ENCODE measurements at regions not wholly inside any gene's neighbourhood (a gene's known extent, or its start where the extent isn't known, plus 50 kb on each side); places are given as distances from the start of the nearest gene placed in this dataset.

- dilution Hi-C loops (cut with HindIII; ENCODE audit: low sequenced_read_pairs, unreplicated experiment): no loop called here
- BruUV-seq (replicated peaks): no TSS peak
- TF ChIP-seq POLR2A (IDR thresholded peaks at IDR 0.05; ENCODE audit: low read depth, low read length): no peak
- TF ChIP-seq MAZ (IDR thresholded peaks at IDR 0.05; ENCODE audit: borderline replicate concordance, low read depth, low read length): no peak
- no peak for TF ChIP-seq RFX5 (IDR thresholded peaks at IDR 0.05; ENCODE audit: low read depth, low read length)
- TF ChIP-seq ELK1 (IDR thresholded peaks at IDR 0.05; ENCODE audit: borderline replicate concordance, low read depth, low read length): no peak
- no peak for TF ChIP-seq RCOR1 (IDR thresholded peaks at IDR 0.05; ENCODE audit: insufficient replicate concordance, low read length)
- no peak for TF ChIP-seq CEBPB (IDR thresholded peaks at IDR 0.05; ENCODE audit: low read depth, low read length)
- no peak for TF ChIP-seq FOS (IDR thresholded peaks at IDR 0.05; ENCODE audit: low read depth, low read length)
- no peak for TF ChIP-seq MXI1 (IDR thresholded peaks at IDR 0.05; ENCODE audit: borderline replicate concordance, low read depth, low read length)
- no peak for TF ChIP-seq MAFK (IDR thresholded peaks at IDR 0.05; ENCODE audit: low read depth, low read length)
- TF ChIP-seq NFE2L2 (IDR thresholded peaks at IDR 0.05; ENCODE audit: low read depth, low read length): no peak
- TF ChIP-seq RAD21 (IDR thresholded peaks at IDR 0.05; ENCODE audit: low read length): no peak
- TF ChIP-seq SMC3 (IDR thresholded peaks at IDR 0.05; ENCODE audit: low read depth, low read length): no peak
- no peak for TF ChIP-seq USF2 (IDR thresholded peaks at IDR 0.05; ENCODE audit: low read depth, low read length)
- no peak for TF ChIP-seq BHLHE40 (IDR thresholded peaks at IDR 0.05; ENCODE audit: low read depth, low read length)
- TF ChIP-seq CTCF (conservative IDR thresholded peaks at IDR 0.05; ENCODE audit: low read depth, low read length): no peak
- no peak for TF ChIP-seq CHD1 (IDR thresholded peaks at IDR 0.05; ENCODE audit: low read depth, low read length)
- no CpG with 5 or more reads among the region's 2 CpGs for WGBS, 2 experiments (ENCODE audit: extremely low coverage in 2 of 2, insufficient read length in 1 of 2)
- intact Hi-C loops (cut with micrococcal nuclease): no loop called here
- Histone ChIP-seq H2AK9ac (replicated peaks; ENCODE audit: low read depth, low read length, poor library complexity) (no peak overlapping the region), H3K9me3 (ENCODE audit: control insufficient read depth, insufficient read depth, low read length) (no peaks in the 10 kb centered on the region), H4K8ac (ENCODE audit: low read depth in 2 of 2, low read length in 2 of 2) (no peak overlapping the region), H2BK15ac (ENCODE audit: low read depth, low read length) (no peak overlapping the region), H3K9me1 (ENCODE audit: insufficient read depth, low read length) (no peaks in the 10 kb centered on the region), H3K27me3 (ENCODE audit: control insufficient read depth, insufficient read depth, low read length) (peaks cover 14% of the 10 kb centered on the region), H2AK5ac (ENCODE audit: low read depth, low read length) (no peak overlapping the region), H2BK20ac (ENCODE audit: low read depth, low read length) (no peak overlapping the region), H3K56ac (ENCODE audit: extremely low read depth, insufficient read depth, low read length) (no peak overlapping the region), H3K9ac (ENCODE audit: low read depth, low read length) (no peak overlapping the region), H3K79me1 (ENCODE audit: low read depth in 1 of 2, low read length in 2 of 2) (no peaks in the 10 kb centered on the region), H3K27ac (ENCODE audit: insufficient read depth, low read length) (no peak overlapping the region), H4K20me1 (ENCODE audit: insufficient read depth, low read length) (no peaks in the 10 kb centered on the region), H3K36me3 (ENCODE audit: control insufficient read depth, insufficient read depth, low read length) (no peaks in the 10 kb centered on the region), H4K91ac (ENCODE audit: insufficient read depth, low read depth, low read length) (no peak overlapping the region), H3K23ac (ENCODE audit: low read depth, low read length) (no peak overlapping the region), H3K4me3 (ENCODE audit: insufficient read depth, low read depth, low read length) (no peak overlapping the region), H2AFZ (replicated peaks; ENCODE audit: low read length, poor library complexity) (no peak overlapping the region), H3K18ac (ENCODE audit: low read depth, low read length) (no peak overlapping the region), H3K14ac (replicated peaks; ENCODE audit: low read depth, low read length) (no peak overlapping the region), H3K4ac (ENCODE audit: low read depth, low read length) (no peak overlapping the region), H3K4me2 (ENCODE audit: low read depth, low read length) (no peak overlapping the region), H2BK120ac (ENCODE audit: low read depth, low read length) (no peak overlapping the region), H2BK5ac (ENCODE audit: low read depth, low read length, poor library complexity, severe bottlenecking) (no peak overlapping the region), H4K5ac (ENCODE audit: low read depth, low read length) (no peak overlapping the region), H3K4me1 (ENCODE audit: control insufficient read depth, insufficient read depth, low read length) (no peaks in the 10 kb centered on the region)
- in situ Hi-C loops (cut with MboI; ENCODE audit: low sequenced_read_pairs): no loop called here
- POLR2A ChIA-PET (ENCODE audit: unreplicated experiment): no interaction called here
- DNase-seq (no peak), ATAC-seq (ENCODE audit: low read depth) (no peak)
- CTCF ChIA-PET: no interaction called here
Observed at GRCh38 chr3:72646263-72646662, 202.0 kb downstream of the SHQ1 start.

All from IMR-90 (cell line).